A673 (cell line): ENCODE measurements at regions not wholly inside any gene's neighbourhood (a gene's known extent, or its start where the extent isn't known, plus 50 kb on each side); places are given as distances from the start of the nearest gene placed in this dataset.

Experiments used
- BruUV-seq: library from RNA; stranded (reverse); fragments of 400-500 nt; replicated peaks from 2 replicates; lab custom pipeline; 2021; lab: Mats Ljungman, UMichigan
- CTCF ChIA-PET: fragments of 300-600 bp; sonication (Branson Sonifier 250); formaldehyde crosslinking; loops from one replicate; lab custom pipeline; 2022; ENCODE audit warnings: antibody characterized with exemption; lab: Charles Lee
- POLR2A ChIA-PET: fragments of 300-600 bp; sonication (Branson Sonifier 250); formaldehyde crosslinking; loops from one replicate; lab custom pipeline; 2022; ENCODE audit warnings: antibody characterized with exemption; ENCODE audit not compliant: low non-redundant PET; lab: Charles Lee
- DNase-seq: peaks from one replicate; pipeline ENCODE4 v3.0.0-alpha.2; 2015; ENCODE audit warnings: low spot score
- H3K27ac ChIP-seq: fragments of 200-600 bp; sonication (generic); 2 replicates; pipeline ENCODE4 v1.5.1; 2016; ENCODE audit warnings: mixed run types, low read depth, mild to moderate bottlenecking, mixed read lengths, antibody characterized with exemption, low read length; ENCODE audit not compliant: poor library complexity, severe bottlenecking
- H3K27me3 ChIP-seq: fragments of 200-600 bp; sonication (generic); replicated peaks from 2 replicates; pipeline ENCODE4 v1.6.1; 2017; ENCODE audit warnings: mixed run types, low read depth, mild to moderate bottlenecking, mixed read lengths, antibody characterized with exemption, low read length; ENCODE audit not compliant: insufficient read depth, poor library complexity
- H3K36me3 ChIP-seq: fragments of 200-600 bp; sonication (generic); 2 replicates; pipeline ENCODE4 v1.6.1; 2016; ENCODE audit warnings: mixed run types, mild to moderate bottlenecking, mixed read lengths, antibody characterized with exemption, low read length; ENCODE audit not compliant: insufficient read depth, poor library complexity, severe bottlenecking
- H3K4me1 ChIP-seq: fragments of 200-600 bp; sonication (generic); 2 replicates; pipeline ENCODE4 v1.6.1; 2017; ENCODE audit warnings: mixed run types, mild to moderate bottlenecking, mixed read lengths, antibody characterized with exemption, low read length; ENCODE audit not compliant: insufficient read depth, poor library complexity, severe bottlenecking
- H3K4me3 ChIP-seq: fragments of 200-600 bp; sonication (generic); 2 replicates; pipeline ENCODE4 v1.5.1; 2016; ENCODE audit warnings: low read depth, mixed run types, mild to moderate bottlenecking, mixed read lengths, low read length; ENCODE audit not compliant: poor library complexity, severe bottlenecking
- H3K9me3 ChIP-seq: fragments of 200-600 bp; sonication (generic); 2 replicates; pipeline ENCODE4 v1.6.1; 2016; ENCODE audit warnings: mixed run types, low read depth, mild to moderate bottlenecking, mixed read lengths, antibody characterized with exemption, low read length; ENCODE audit not compliant: poor library complexity, severe bottlenecking
- EZH2 ChIP-seq: fragments of 200-600 bp; sonication (generic); IDR thresholded peaks from 2 replicates; pipeline ENCODE4 v1.6.1; 2017; ENCODE audit warnings: borderline replicate concordance, low read depth, mild to moderate bottlenecking, mixed read lengths, antibody characterized with exemption, low read length; ENCODE audit not compliant: poor library complexity, severe bottlenecking
- intact Hi-C: fragments of 100-400 bp; cut with micrococcal nuclease; formaldehyde crosslinking; loops from one replicate; pipeline ENCODE4 v1.10.0; 2022; ENCODE audit not compliant: unreplicated experiment
- TF ChIP-seq, protein P1 (sequence below): fragments of 300-800, 200-600 bp; sonication (generic); conservative IDR thresholded peaks from 2 replicates; pipeline ENCODE4 v1.5.1; 2017; ENCODE audit warnings: low read depth, mild to moderate bottlenecking, antibody characterized with exemption, low read length, moderate library complexity, mixed read lengths

GRCh38 chr6:117075218-117075617 is 190.1 kb upstream of the VGLL2 start:
- intact Hi-C loops = no loop called here
- DNase-seq = no peak
- H3K4me1 ChIP-seq = no peaks in the 10 kb centered on the region
- H3K4me3 ChIP-seq = no peak overlapping the region
- H3K27me3 ChIP-seq = peaks cover 3% of the 10 kb centered on the region
- no TSS peak for BruUV-seq
- H3K36me3 ChIP-seq = no peaks in the 10 kb centered on the region
- no peak for TF ChIP-seq EZH2
- TF ChIP-seq, protein P1, sequence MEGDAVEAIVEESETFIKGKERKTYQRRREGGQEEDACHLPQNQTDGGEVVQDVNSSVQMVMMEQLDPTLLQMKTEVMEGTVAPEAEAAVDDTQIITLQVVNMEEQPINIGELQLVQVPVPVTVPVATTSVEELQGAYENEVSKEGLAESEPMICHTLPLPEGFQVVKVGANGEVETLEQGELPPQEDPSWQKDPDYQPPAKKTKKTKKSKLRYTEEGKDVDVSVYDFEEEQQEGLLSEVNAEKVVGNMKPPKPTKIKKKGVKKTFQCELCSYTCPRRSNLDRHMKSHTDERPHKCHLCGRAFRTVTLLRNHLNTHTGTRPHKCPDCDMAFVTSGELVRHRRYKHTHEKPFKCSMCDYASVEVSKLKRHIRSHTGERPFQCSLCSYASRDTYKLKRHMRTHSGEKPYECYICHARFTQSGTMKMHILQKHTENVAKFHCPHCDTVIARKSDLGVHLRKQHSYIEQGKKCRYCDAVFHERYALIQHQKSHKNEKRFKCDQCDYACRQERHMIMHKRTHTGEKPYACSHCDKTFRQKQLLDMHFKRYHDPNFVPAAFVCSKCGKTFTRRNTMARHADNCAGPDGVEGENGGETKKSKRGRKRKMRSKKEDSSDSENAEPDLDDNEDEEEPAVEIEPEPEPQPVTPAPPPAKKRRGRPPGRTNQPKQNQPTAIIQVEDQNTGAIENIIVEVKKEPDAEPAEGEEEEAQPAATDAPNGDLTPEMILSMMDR = no peak
- H3K9me3 ChIP-seq = no peaks in the 10 kb centered on the region
- ChIA-PET CTCF (no interaction called here), POLR2A (no interaction called here)
- H3K27ac ChIP-seq = no peak overlapping the region

GRCh38 chr6:117076076-117076475 is 189.3 kb upstream of the VGLL2 start:
- Histone ChIP-seq H3K4me1 (no peaks in the 10 kb centered on the region), H3K9me3 (no peaks in the 10 kb centered on the region), H3K27me3 (peaks cover 3% of the 10 kb centered on the region), H3K4me3 (no peak overlapping the region), H3K27ac (no peak overlapping the region), H3K36me3 (no peaks in the 10 kb centered on the region)
- TF ChIP-seq, protein P1 = no peak
- TF ChIP-seq EZH2 = no peak
- ChIA-PET POLR2A (no interaction called here), CTCF (no interaction called here)
- DNase-seq = no peak
- BruUV-seq = no TSS peak
- intact Hi-C loops = no loop called here

DNA sequence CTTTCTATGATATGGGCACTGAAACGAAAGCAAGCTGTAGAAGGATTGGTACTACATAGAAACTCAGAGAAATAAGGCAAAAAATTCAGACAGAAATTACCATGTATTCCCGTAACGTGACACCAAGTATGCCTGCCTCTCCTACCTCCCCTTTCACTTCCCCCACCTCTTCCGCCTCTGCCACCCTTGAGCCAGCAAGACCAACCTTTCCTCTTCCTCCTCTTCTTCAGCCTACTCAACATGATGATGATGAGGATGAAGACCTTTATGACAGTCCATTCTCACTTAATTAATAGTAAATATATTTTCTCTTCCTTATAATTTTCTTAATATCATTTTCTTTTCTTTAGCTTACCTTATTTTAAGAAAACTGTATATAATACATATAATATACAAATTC is 188.1 kb upstream of the VGLL2 start:
- intact Hi-C loops = no loop called here

More for the DNA sequence above, 188.1 kb upstream of the VGLL2 start:
- no peak for DNase-seq
- no peaks in the 10 kb centered on the region for H3K36me3 ChIP-seq
- no peak overlapping the region for H3K27ac ChIP-seq
- CTCF ChIA-PET = no interaction called here
- H3K9me3 ChIP-seq = no peaks in the 10 kb centered on the region
- TF ChIP-seq, protein P1 = no peak
- TF ChIP-seq EZH2 = no peak
- BruUV-seq = no TSS peak
- H3K27me3 ChIP-seq = peaks cover 3% of the 10 kb centered on the region
- no peaks in the 10 kb centered on the region for H3K4me1 ChIP-seq
- no peak overlapping the region for H3K4me3 ChIP-seq
- POLR2A ChIA-PET = no interaction called here
